ENCODE measurements at regions not wholly inside any gene's neighbourhood (a gene's known extent, or its start where the extent isn't known, plus 50 kb on each side); places are given as distances from the start of the nearest gene placed in this dataset.

- Histone ChIP-seq H3K9ac (ENCODE audit: insufficient read length, low read depth) (no peak overlapping the region), H3K4me1 (ENCODE audit: insufficient read depth, insufficient read length) (no peaks in the 10 kb centered on the region), H3K9me3 (ENCODE audit: insufficient read depth, low read length) (no peaks in the 10 kb centered on the region), H3K36me3 (ENCODE audit: insufficient read depth, insufficient read length, low read length) (no peaks in the 10 kb centered on the region), H3K27me3 (ENCODE audit: insufficient read depth, insufficient read length) (no peaks in the 10 kb centered on the region), H3K4me3 (ENCODE audit: insufficient read length, low read depth) (no peak overlapping the region)
- DNase-seq (ENCODE audit: low read depth, low spot score): no peak
- no peak for TF ChIP-seq YY1 (IDR thresholded peaks at IDR 0.05; ENCODE audit: insufficient read depth, insufficient read length)
- no peak for TF ChIP-seq ZNF274 (IDR thresholded peaks at IDR 0.05; ENCODE audit: low read depth, low read length)
- TF ChIP-seq SUZ12 (IDR thresholded peaks at IDR 0.05; ENCODE audit: extremely low read depth, insufficient read depth, insufficient read length): no peak
These were observed 529.4 kb upstream of the HTR2A start for GRCh38 chr13:47426126-47426849.

- Histone ChIP-seq H3K9ac (ENCODE audit: insufficient read length, low read depth) (no peak overlapping the region), H3K4me3 (ENCODE audit: insufficient read length, low read depth) (no peak overlapping the region), H3K4me1 (ENCODE audit: insufficient read depth, insufficient read length) (no peaks in the 10 kb centered on the region), H3K27me3 (ENCODE audit: insufficient read depth, insufficient read length) (no peaks in the 10 kb centered on the region), H3K36me3 (ENCODE audit: insufficient read depth, insufficient read length, low read length) (no peaks in the 10 kb centered on the region), H3K9me3 (ENCODE audit: insufficient read depth, low read length) (no peaks in the 10 kb centered on the region)
- TF ChIP-seq SUZ12 (IDR thresholded peaks at IDR 0.05; ENCODE audit: extremely low read depth, insufficient read depth, insufficient read length): no peak
- no peak for TF ChIP-seq YY1 (IDR thresholded peaks at IDR 0.05; ENCODE audit: insufficient read depth, insufficient read length)
- no peak for TF ChIP-seq ZNF274 (IDR thresholded peaks at IDR 0.05; ENCODE audit: low read depth, low read length)
- DNase-seq (ENCODE audit: low read depth, low spot score): no peak
These were observed 524.7 kb upstream of the HTR2A start for GRCh38 chr13:47421525-47421924.

DNA sequence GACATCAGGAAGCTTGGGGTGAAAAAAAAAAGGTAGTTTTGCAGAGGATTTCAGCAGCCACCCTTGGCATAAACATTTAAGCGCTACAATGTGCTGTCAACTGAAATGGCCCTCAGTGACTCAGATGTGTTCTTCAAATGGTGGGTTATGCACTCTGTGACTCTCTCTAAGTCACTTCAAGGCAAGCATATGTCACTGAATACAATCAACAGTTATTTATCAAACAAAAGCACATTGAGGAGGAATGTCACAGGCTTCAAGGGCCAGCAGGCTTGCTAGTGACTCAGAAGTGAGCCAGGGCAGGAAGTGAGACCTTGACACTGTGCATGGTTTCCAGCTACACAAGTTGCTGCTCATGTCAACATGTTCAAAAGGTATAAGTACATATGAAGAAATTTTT lies 523.7 kb upstream of the HTR2A start:
- Histone ChIP-seq H3K27me3 (ENCODE audit: insufficient read depth, insufficient read length) (no peaks in the 10 kb centered on the region), H3K9ac (ENCODE audit: insufficient read length, low read depth) (no peak overlapping the region), H3K9me3 (ENCODE audit: insufficient read depth, low read length) (no peaks in the 10 kb centered on the region)

DNA sequence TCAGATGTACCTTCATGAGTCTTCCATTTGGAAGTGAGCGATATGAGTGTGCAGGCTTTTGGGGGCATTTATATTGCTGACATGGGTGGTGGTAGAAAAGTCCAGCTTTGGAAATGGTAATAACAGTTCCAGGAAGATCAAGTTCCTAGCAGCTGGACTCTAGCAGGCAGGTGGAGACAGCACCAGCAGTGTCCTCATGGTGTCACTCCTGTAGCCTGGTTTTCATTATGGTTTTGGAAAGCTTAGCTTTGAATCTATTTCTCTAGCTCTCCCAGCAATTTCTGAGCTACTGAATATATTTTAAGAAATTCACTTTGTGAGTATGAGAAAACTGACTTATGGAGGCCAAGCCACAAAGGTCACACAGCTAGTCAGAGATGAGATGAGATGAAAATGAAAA lies 523.2 kb upstream of the HTR2A start:
- no peaks in the 10 kb centered on the region for H3K9me3 ChIP-seq (ENCODE audit: insufficient read depth, low read length)
- H3K4me1 ChIP-seq (ENCODE audit: insufficient read depth, insufficient read length): no peaks in the 10 kb centered on the region
- no peak overlapping the region for H3K4me3 ChIP-seq (ENCODE audit: insufficient read length, low read depth)
- TF ChIP-seq ZNF274 (IDR thresholded peaks at IDR 0.05; ENCODE audit: low read depth, low read length) (no peak), YY1 (IDR thresholded peaks at IDR 0.05; ENCODE audit: insufficient read depth, insufficient read length) (no peak), SUZ12 (IDR thresholded peaks at IDR 0.05; ENCODE audit: extremely low read depth, insufficient read depth, insufficient read length) (no peak)
- H3K36me3 ChIP-seq (ENCODE audit: insufficient read depth, insufficient read length, low read length): no peaks in the 10 kb centered on the region
- H3K27me3 ChIP-seq (ENCODE audit: insufficient read depth, insufficient read length): no peaks in the 10 kb centered on the region
- no peak overlapping the region for H3K9ac ChIP-seq (ENCODE audit: insufficient read length, low read depth)
- DNase-seq (ENCODE audit: low read depth, low spot score): no peak

More for the DNA sequence above, 523.7 kb upstream of the HTR2A start:
- Histone ChIP-seq H3K36me3 (ENCODE audit: insufficient read depth, insufficient read length, low read length) (no peaks in the 10 kb centered on the region), H3K4me3 (ENCODE audit: insufficient read length, low read depth) (no peak overlapping the region), H3K4me1 (ENCODE audit: insufficient read depth, insufficient read length) (no peaks in the 10 kb centered on the region)
- TF ChIP-seq SUZ12 (IDR thresholded peaks at IDR 0.05; ENCODE audit: extremely low read depth, insufficient read depth, insufficient read length) (no peak), ZNF274 (IDR thresholded peaks at IDR 0.05; ENCODE audit: low read depth, low read length) (no peak), YY1 (IDR thresholded peaks at IDR 0.05; ENCODE audit: insufficient read depth, insufficient read length) (no peak)
- no peak for DNase-seq (ENCODE audit: low read depth, low spot score)

- no peak overlapping the region for H3K4me3 ChIP-seq (ENCODE audit: insufficient read length, low read depth)
- no peaks in the 10 kb centered on the region for H3K9me3 ChIP-seq (ENCODE audit: insufficient read depth, low read length)
- no peaks in the 10 kb centered on the region for H3K4me1 ChIP-seq (ENCODE audit: insufficient read depth, insufficient read length)
- H3K9ac ChIP-seq (ENCODE audit: insufficient read length, low read depth): no peak overlapping the region
- no peaks in the 10 kb centered on the region for H3K36me3 ChIP-seq (ENCODE audit: insufficient read depth, insufficient read length, low read length)
- H3K27me3 ChIP-seq (ENCODE audit: insufficient read depth, insufficient read length): no peaks in the 10 kb centered on the region
- no peak for TF ChIP-seq YY1 (IDR thresholded peaks at IDR 0.05; ENCODE audit: insufficient read depth, insufficient read length)
- TF ChIP-seq ZNF274 (IDR thresholded peaks at IDR 0.05; ENCODE audit: low read depth, low read length): no peak
- no peak for TF ChIP-seq SUZ12 (IDR thresholded peaks at IDR 0.05; ENCODE audit: extremely low read depth, insufficient read depth, insufficient read length)
- DNase-seq (ENCODE audit: low read depth, low spot score): no peak
These were observed 521.5 kb upstream of the HTR2A start for GRCh38 chr13:47418206-47418920.

- Histone ChIP-seq H3K4me3 (ENCODE audit: insufficient read length, low read depth) (no peak overlapping the region), H3K9ac (ENCODE audit: insufficient read length, low read depth) (no peak overlapping the region), H3K36me3 (ENCODE audit: insufficient read depth, insufficient read length, low read length) (no peaks in the 10 kb centered on the region), H3K4me1 (ENCODE audit: insufficient read depth, insufficient read length) (no peaks in the 10 kb centered on the region), H3K27me3 (ENCODE audit: insufficient read depth, insufficient read length) (no peaks in the 10 kb centered on the region), H3K9me3 (ENCODE audit: insufficient read depth, low read length) (no peaks in the 10 kb centered on the region)
- no peak for DNase-seq (ENCODE audit: low read depth, low spot score)
- TF ChIP-seq SUZ12 (IDR thresholded peaks at IDR 0.05; ENCODE audit: extremely low read depth, insufficient read depth, insufficient read length) (no peak), ZNF274 (IDR thresholded peaks at IDR 0.05; ENCODE audit: low read depth, low read length) (no peak)
These were observed 520.6 kb upstream of the HTR2A start for GRCh38 chr13:47417485-47417884.

GRCh38 chr13:47415048-47415447 lies 518.2 kb upstream of the HTR2A start:
- TF ChIP-seq YY1 (IDR thresholded peaks at IDR 0.05; ENCODE audit: insufficient read depth, insufficient read length) (no peak), ZNF274 (IDR thresholded peaks at IDR 0.05; ENCODE audit: low read depth, low read length) (no peak), SUZ12 (IDR thresholded peaks at IDR 0.05; ENCODE audit: extremely low read depth, insufficient read depth, insufficient read length) (no peak)
- no peaks in the 10 kb centered on the region for H3K36me3 ChIP-seq (ENCODE audit: insufficient read depth, insufficient read length, low read length)
- no peaks in the 10 kb centered on the region for H3K4me1 ChIP-seq (ENCODE audit: insufficient read depth, insufficient read length)
- H3K4me3 ChIP-seq (ENCODE audit: insufficient read length, low read depth): no peak overlapping the region
- no peak for DNase-seq (ENCODE audit: low read depth, low spot score)
- no peak overlapping the region for H3K9ac ChIP-seq (ENCODE audit: insufficient read length, low read depth)
- no peaks in the 10 kb centered on the region for H3K27me3 ChIP-seq (ENCODE audit: insufficient read depth, insufficient read length)
- H3K9me3 ChIP-seq (ENCODE audit: insufficient read depth, low read length): no peaks in the 10 kb centered on the region
